ENCODE measurements at regions not wholly inside any gene's neighbourhood (a gene's known extent, or its start where the extent isn't known, plus 50 kb on each side); places are given as distances from the start of the nearest gene placed in this dataset.

GRCh38 chr6:166686317-166686716 lies 59.3 kb upstream of the RPS6KA2 start:
- no peak overlapping the region for H3K4me2 ChIP-seq (ENCODE audit: insufficient read depth, low read length)
- DNase-seq (ENCODE audit: low read depth, low spot score): no peak
- H3K4me3 ChIP-seq (replicated peaks in 1 of 3; ENCODE audit: insufficient read depth in 1 of 3, low read depth in 1 of 3, low read length in 3 of 3): no peak overlapping the region
- dilution Hi-C loops (cut with MboI; ENCODE audit: extremely low pct_ligation_motif_present, low sequenced_read_pairs) (no loop called here), intact Hi-C loops (cut with micrococcal nuclease) (no loop called here)
- no peak overlapping the region for H2AFZ ChIP-seq (ENCODE audit: low read depth, low read length)
- H3K36me3 ChIP-seq (ENCODE audit: control insufficient read depth in 2 of 2, extremely low read depth in 1 of 2, insufficient read depth in 2 of 2, low read length in 2 of 2): no peaks in the 10 kb centered on the region
- no peaks in the 10 kb centered on the region for H3K79me2 ChIP-seq (ENCODE audit: control insufficient read depth, insufficient read depth, low read length)
- H3K27me3 ChIP-seq (ENCODE audit: control insufficient read depth in 2 of 2, insufficient read depth in 2 of 2, low read length in 2 of 2): no peaks in the 10 kb centered on the region
- H3K4me1 ChIP-seq (ENCODE audit: control insufficient read depth, extremely low read depth, insufficient read depth, low read length): peaks cover 24% of the 10 kb centered on the region
- FAIRE-seq: no peak
- H3K9me1 ChIP-seq (replicated peaks; ENCODE audit: control insufficient read depth, extremely low read depth, insufficient read depth, low read length): no peaks in the 10 kb centered on the region
- CTCF ChIA-PET: no interaction called here
- H3K27ac ChIP-seq (ENCODE audit: insufficient read depth, low read depth, low read length): no peak overlapping the region
- H4K20me1 ChIP-seq (replicated peaks; ENCODE audit: control insufficient read depth, extremely low read depth, insufficient read depth, low read length): no peaks in the 10 kb centered on the region
- H3K9ac ChIP-seq (replicated peaks; ENCODE audit: extremely low read depth, insufficient read depth, low read length): no peak overlapping the region
- POLR2A ChIA-PET: no interaction called here
- no peaks in the 10 kb centered on the region for H3K9me3 ChIP-seq (replicated peaks; ENCODE audit: control insufficient read depth, insufficient read depth, low read length)
- TF ChIP-seq JUN (IDR thresholded peaks at IDR 0.05; ENCODE audit: borderline replicate concordance, insufficient read depth, insufficient read length, low read depth) (no peak), CTCF (IDR thresholded peaks at IDR 0.05; ENCODE audit: extremely low read depth in 1 of 2, insufficient read depth in 1 of 2, low read depth in 1 of 2, low read length in 2 of 2) (no peak), POLR2AphosphoS5 (IDR thresholded peaks at IDR 0.05; ENCODE audit: insufficient read depth, low read depth, low read length) (no peak), GATA2 (IDR thresholded peaks at IDR 0.05; ENCODE audit: insufficient read depth, insufficient read length, low read depth, low read length) (no peak), EZH2 (IDR thresholded peaks at IDR 0.05; ENCODE audit: borderline replicate concordance, low read depth, low read length, severe bottlenecking) (no peak), MYC (IDR thresholded peaks at IDR 0.05; ENCODE audit: low read depth, low read length) (no peak), POLR2A (IDR thresholded peaks at IDR 0.05; ENCODE audit: low read depth, low read length) (no peak), FOS (IDR thresholded peaks at IDR 0.05; ENCODE audit: borderline replicate concordance, insufficient read depth, low read length) (no peak)
- TF ChIP-seq, protein P1, sequence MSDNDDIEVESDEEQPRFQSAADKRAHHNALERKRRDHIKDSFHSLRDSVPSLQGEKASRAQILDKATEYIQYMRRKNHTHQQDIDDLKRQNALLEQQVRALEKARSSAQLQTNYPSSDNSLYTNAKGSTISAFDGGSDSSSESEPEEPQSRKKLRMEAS (IDR thresholded peaks at IDR 0.05; ENCODE audit: insufficient read depth, insufficient read length): no peak
- BruUV-seq (replicated peaks): no TSS peak

Data from endothelial cell of umbilical vein (primary cell).